Ovary (tissue), 3 donors: ENCODE measurements at regions not wholly inside any gene's neighbourhood (a gene's known extent, or its start where the extent isn't known, plus 50 kb on each side); places are given as distances from the start of the nearest gene placed in this dataset.

Experiments
- CTCF ChIP-seq, 3 donors: fragments of 450-650 bp in 2 of 3; fragments of 200-600 bp in 1 of 3; IDR thresholded peaks; one replicate each; pipeline versions ENCODE4 v1.5.1 to v1.8.0; 2016 to 2022; ENCODE audit warnings: antibody characterized with exemption in 3 of 3, mild to moderate bottlenecking in 1 of 3
- EP300 ChIP-seq: sonication (generic); formaldehyde crosslinking; IDR thresholded peaks from one replicate; pipeline ENCODE4 v1.6.1; 2017; ENCODE audit warnings: antibody characterized with exemption
- POLR2A ChIP-seq: fragments of 450-650 bp; IDR thresholded peaks from one replicate; pipeline ENCODE4 v1.6.1; 2017; ENCODE audit warnings: antibody characterized with exemption, mild to moderate bottlenecking, moderate library complexity
- donor health status: DM: no; HTN: no; CAD: no.

DNA sequence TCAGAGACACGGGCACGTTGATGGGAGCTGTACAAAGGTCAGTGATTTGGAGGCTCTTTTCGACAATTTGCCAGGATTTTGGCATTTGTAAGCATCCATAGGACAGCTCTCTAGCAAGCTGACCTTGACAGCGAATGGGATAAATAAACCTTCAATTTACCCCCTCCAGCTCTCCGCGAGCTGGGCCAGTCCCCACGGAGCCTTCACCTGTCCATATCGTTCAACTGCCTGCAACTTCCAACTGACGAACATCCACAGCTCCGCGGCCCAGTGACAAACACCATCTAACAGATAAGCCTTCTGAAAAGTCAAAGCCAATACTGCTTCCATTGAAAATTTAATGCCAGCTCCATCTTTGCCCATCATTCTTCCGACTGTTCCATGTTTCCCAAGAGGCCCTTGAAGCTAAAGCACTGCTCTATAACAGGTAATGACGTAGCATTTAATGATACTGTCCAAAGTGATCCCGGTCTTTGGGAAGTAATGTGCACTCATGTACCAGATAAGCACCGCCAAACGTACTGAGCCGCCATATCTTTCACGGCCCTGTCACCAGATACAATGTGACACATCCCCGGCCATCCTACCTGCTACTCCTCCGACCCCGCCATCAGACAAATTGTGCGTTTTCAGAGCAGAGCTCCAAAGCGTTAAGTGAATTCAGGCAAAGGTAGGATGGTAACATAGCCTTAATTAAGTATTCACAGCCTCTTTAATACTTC is 365.3 kb upstream of the ZNF507 start:
- no peak for TF ChIP-seq CTCF (IDR thresholded peaks at IDR 0.05)
- no peak for TF ChIP-seq POLR2A
- no peak for TF ChIP-seq EP300
